ENCODE measurements at regions not wholly inside any gene's neighbourhood (a gene's known extent, or its start where the extent isn't known, plus 50 kb on each side); places are given as distances from the start of the nearest gene placed in this dataset.

GRCh38 chr2:210971431-210971830, 415.0 kb downstream of the CPS1 start:
- WGBS, 2 experiments (ENCODE audit: extremely low coverage in 1 of 2, insufficient coverage in 1 of 2, insufficient read length in 1 of 2, insufficient replicate concordance in 2 of 2, low coverage in 1 of 2, low lambda C conversion rate in 2 of 2, missing lambda C conversion rate in 1 of 2): 93% methylated on average over 1 of the region's 1 CpG; no CpG with 5 or more reads in 1 of the 2 experiments
- Histone ChIP-seq H4K5ac (ENCODE audit: insufficient read length, low read depth, low read length) (no peak overlapping the region), H3K9ac (replicated peaks in 1 of 4; ENCODE audit: extremely low read depth in 1 of 4, low read depth in 3 of 4, low read length in 3 of 4) (no peak overlapping the region), H3K36me3 (ENCODE audit: control insufficient read depth in 2 of 4, insufficient read depth in 4 of 4, low read length in 3 of 4) (no peaks in the 10 kb centered on the region), H2BK120ac (replicated peaks; ENCODE audit: low read depth, low read length) (no peak overlapping the region), H3K79me1 (ENCODE audit: low read depth, low read length) (no peaks in the 10 kb centered on the region), H4K8ac (ENCODE audit: extremely low read depth, insufficient read depth, low read length) (no peak overlapping the region), H3K14ac (ENCODE audit: insufficient read length) (no peak overlapping the region), H3K4me3 (ENCODE audit: extremely low read depth in 1 of 4, insufficient read depth in 2 of 4, low read depth in 3 of 4, low read length in 4 of 4) (no peak overlapping the region), H2BK20ac (ENCODE audit: low read length) (no peak overlapping the region), H3K23ac (ENCODE audit: insufficient read length) (no peak overlapping the region), H2AK5ac (ENCODE audit: low read depth, low read length) (no peak overlapping the region), H2AFZ (ENCODE audit: low read length) (no peak overlapping the region), H2BK15ac (ENCODE audit: low read length) (no peak overlapping the region), H2BK12ac (ENCODE audit: low read depth, low read length) (no peak overlapping the region), H3K4me1 (replicated peaks in 1 of 4; ENCODE audit: control insufficient read depth in 3 of 4, insufficient read depth in 4 of 4, low read length in 3 of 4) (no peaks in the 10 kb centered on the region), H3K56ac (replicated peaks; ENCODE audit: insufficient read length, low read depth, low read length) (no peak overlapping the region), H3K27me3 (replicated peaks in 1 of 4; ENCODE audit: control insufficient read depth in 3 of 4, extremely low read depth in 1 of 4, insufficient read depth in 3 of 4, low read length in 3 of 4) (no peaks in the 10 kb centered on the region), H4K20me1 (replicated peaks in 1 of 2; ENCODE audit: control insufficient read depth in 1 of 2, insufficient read depth in 2 of 2, low read length in 2 of 2) (no peaks in the 10 kb centered on the region), H4K91ac (replicated peaks; ENCODE audit: insufficient read length, low read length) (no peak overlapping the region), H3K4me2 (ENCODE audit: insufficient read depth in 1 of 2, low read depth in 2 of 2, low read length in 2 of 2) (no peak overlapping the region), H3K79me2 (ENCODE audit: control insufficient read depth in 1 of 2, insufficient read depth in 2 of 2, low read length in 2 of 2) (no peaks in the 10 kb centered on the region), H3K27ac (ENCODE audit: low read depth, low read length) (no peak overlapping the region), H3K23me2 (ENCODE audit: low read depth, low read length) (no peaks in the 10 kb centered on the region), H3K4ac (replicated peaks; ENCODE audit: insufficient read length, low read depth, low read length) (no peak overlapping the region), H3K9me3 (ENCODE audit: insufficient read depth in 2 of 2, low read depth in 1 of 2, low read length in 1 of 2) (no peaks in the 10 kb centered on the region), H2BK5ac (ENCODE audit: low read depth, low read length) (no peak overlapping the region), H3K18ac (ENCODE audit: extremely low read depth, low read length) (no peak overlapping the region)
- DNase-seq (ENCODE audit: low read depth in 1 of 2, low spot score in 2 of 2) (no peak), FAIRE-seq (no peak)
- POLR2A ChIA-PET (ENCODE audit: partially characterized antibody): no interaction called here
- TF ChIP-seq EGR1 (IDR thresholded peaks at IDR 0.05; ENCODE audit: borderline replicate concordance, low read depth, low read length): no peak
- TF ChIP-seq RXRA (IDR thresholded peaks at IDR 0.05; ENCODE audit: insufficient read depth, low read depth, low read length): no peak
- no peak for TF ChIP-seq CTCF (IDR thresholded peaks at IDR 0.05; ENCODE audit: control extremely low read depth in 1 of 3, insufficient read depth in 1 of 3, low read depth in 1 of 3, low read length in 3 of 3)
- no peak for TF ChIP-seq RBBP5 (IDR thresholded peaks at IDR 0.05; ENCODE audit: borderline replicate concordance, low read depth, low read length)
- no peak for TF ChIP-seq TAF7 (optimal IDR thresholded peaks at IDR 0.05; ENCODE audit: borderline replicate concordance, low read depth, low read length)
- TF ChIP-seq GABPA (IDR thresholded peaks at IDR 0.05; ENCODE audit: borderline replicate concordance, insufficient read depth, low read length): no peak
- TF ChIP-seq BRCA1 (IDR thresholded peaks at IDR 0.05; ENCODE audit: low read depth, low read length): no peak
- TF ChIP-seq SIN3A (conservative IDR thresholded peaks at IDR 0.05 in 1 of 2, IDR thresholded peaks at IDR 0.05 in 1 of 2; ENCODE audit: low read depth in 1 of 2, low read length in 2 of 2): no peak
- no peak for TF ChIP-seq SP4 (IDR thresholded peaks at IDR 0.05; ENCODE audit: low read length)
- CTCF ChIA-PET (ENCODE audit: partially characterized antibody): no interaction called here
